GM23248 (cell line): ENCODE measurements at regions not wholly inside any gene's neighbourhood (a gene's known extent, or its start where the extent isn't known, plus 50 kb on each side); places are given as distances from the start of the nearest gene placed in this dataset.

Experiments used
- DNase-seq: peaks from one replicate; pipeline ENCODE4 v3.0.0-alpha.2; 2015
- H2AFZ ChIP-seq: fragments of 200-600 bp; sonication (generic); 2 replicates; pipeline ENCODE4 v1.6.1; 2016; ENCODE audit warnings: antibody characterized with exemption
- H3F3A ChIP-seq: fragments of 200-600 bp; sonication (generic); 2 replicates; pipeline ENCODE4 v1.6.1; 2016; ENCODE audit warnings: mild to moderate bottlenecking, antibody characterized with exemption, mixed run types; ENCODE audit not compliant: insufficient read depth
- H3K27ac ChIP-seq: fragments of 200-600 bp; sonication (generic); 2 replicates; pipeline ENCODE4 v1.5.1; 2016; ENCODE audit warnings: mild to moderate bottlenecking
- H3K27me3 ChIP-seq: fragments of 200-600 bp; sonication (generic); replicated peaks from 2 replicates; pipeline ENCODE4 v1.6.1; 2016; ENCODE audit warnings: mild to moderate bottlenecking; ENCODE audit not compliant: insufficient read depth
- H3K36me3 ChIP-seq: fragments of 200-600 bp; sonication (generic); 2 replicates; pipeline ENCODE4 v1.6.1; 2016; ENCODE audit warnings: low read depth, mild to moderate bottlenecking
- H3K4me1 ChIP-seq: fragments of 200-600 bp; sonication (generic); 2 replicates; pipeline ENCODE4 v1.6.1; 2016; ENCODE audit warnings: mild to moderate bottlenecking; ENCODE audit not compliant: insufficient read depth
- H3K4me2 ChIP-seq: fragments of 200-600 bp; sonication (generic); one replicate; pipeline ENCODE4 v1.6.1; 2016; ENCODE audit warnings: mild to moderate bottlenecking; ENCODE audit not compliant: unreplicated experiment
- H3K4me3 ChIP-seq: fragments of 200-600 bp; sonication (generic); 2 replicates; pipeline ENCODE4 v1.5.1; 2016; ENCODE audit warnings: mild to moderate bottlenecking
- H3K79me2 ChIP-seq: fragments of 200-600 bp; sonication (generic); 2 replicates; pipeline ENCODE4 v1.6.1; 2016; ENCODE audit warnings: mild to moderate bottlenecking; ENCODE audit not compliant: insufficient read depth
- H3K9ac ChIP-seq: fragments of 200-600 bp; sonication (generic); 2 replicates; pipeline ENCODE4 v1.6.1; 2016; ENCODE audit warnings: mild to moderate bottlenecking
- H3K9me2 ChIP-seq: fragments of 200-600 bp; sonication (generic); 2 replicates; pipeline ENCODE4 v1.6.1; 2016; ENCODE audit warnings: mixed run types, mild to moderate bottlenecking, moderate library complexity; ENCODE audit not compliant: insufficient read depth
- H3K9me3 ChIP-seq: fragments of 200-600 bp; sonication (generic); one replicate; pipeline ENCODE4 v1.6.1; 2017; ENCODE audit warnings: low read depth
- H4K20me1 ChIP-seq: fragments of 200-600 bp; sonication (generic); 2 replicates; pipeline ENCODE4 v1.6.0; 2016; ENCODE audit not compliant: insufficient read depth
- EZH2 ChIP-seq: fragments of 200-600 bp; sonication (generic); IDR thresholded peaks from 2 replicates; pipeline ENCODE4 v1.6.1; 2018; ENCODE audit warnings: antibody characterized with exemption, mild to moderate bottlenecking; ENCODE audit not compliant: insufficient read depth, poor library complexity, severe bottlenecking
- EZH2phosphoT487 ChIP-seq: fragments of 200-600 bp; sonication (generic); IDR thresholded peaks from 2 replicates; pipeline ENCODE4 v1.6.1; 2018; ENCODE audit warnings: antibody characterized with exemption, moderate library complexity, mild to moderate bottlenecking, low read depth; ENCODE audit not compliant: insufficient read depth
- WGBS, 2 experiments: methylation state at CpG; one replicate each; pipeline ENCODE4 v1.1.6; 2015 to 2017; ENCODE audit warnings: low lambda C conversion rate in 2 of 2, low coverage in 1 of 2; ENCODE audit errors: missing lambda C conversion rate in 2 of 2; 5-methylcytosine and 5-hydroxymethylcytosine counted together
- in situ Hi-C: fragments of 300-500 bp; cut with MboI; formaldehyde crosslinking; loops from 2 replicates; pipeline ENCODE4 v1.15.0; 2020

- Histone ChIP-seq H3K4me2 (no peak overlapping the region), H3K9me3 (no peaks in the 10 kb centered on the region), H3K27me3 (no peaks in the 10 kb centered on the region), H3K9me2 (no peaks in the 10 kb centered on the region), H3F3A (no peaks in the 10 kb centered on the region), H3K36me3 (no peaks in the 10 kb centered on the region), H2AFZ (no peak overlapping the region), H4K20me1 (no peaks in the 10 kb centered on the region), H3K79me2 (no peaks in the 10 kb centered on the region), H3K4me3 (no peak overlapping the region), H3K4me1 (no peaks in the 10 kb centered on the region), H3K27ac (no peak overlapping the region), H3K9ac (no peak overlapping the region)
- WGBS, 2 experiments = 61 to 68% methylated on average over 4 of the region's 4 CpGs
- TF ChIP-seq EZH2phosphoT487 (no peak), EZH2 (no peak)
- in situ Hi-C loops = no loop called here
- DNase-seq = no peak
Observed at GRCh38 chr1:169044971-169045370, 61.5 kb upstream of the ATP1B1 start.

- in situ Hi-C loops = no loop called here
- H4K20me1 ChIP-seq = no peaks in the 10 kb centered on the region
- H3K4me1 ChIP-seq = no peaks in the 10 kb centered on the region
- no peaks in the 10 kb centered on the region for H3K9me2 ChIP-seq
- no peaks in the 10 kb centered on the region for H3K79me2 ChIP-seq
- H3K9me3 ChIP-seq = no peaks in the 10 kb centered on the region
- no peak overlapping the region for H3K27ac ChIP-seq
- H3K9ac ChIP-seq = no peak overlapping the region
- DNase-seq = no peak
- H3K27me3 ChIP-seq = no peaks in the 10 kb centered on the region
- TF ChIP-seq EZH2phosphoT487 = no peak
- no peak for TF ChIP-seq EZH2
- H3K36me3 ChIP-seq = no peaks in the 10 kb centered on the region
- H2AFZ ChIP-seq = no peak overlapping the region
- no peak overlapping the region for H3K4me2 ChIP-seq
- no peak overlapping the region for H3K4me3 ChIP-seq
- H3F3A ChIP-seq = no peaks in the 10 kb centered on the region
- WGBS, 2 experiments = 76 to 78% methylated on average over 3 of the region's 3 CpGs
Observed at GRCh38 chr1:169046671-169047070, 59.8 kb upstream of the ATP1B1 start.

GRCh38 chr1:169047074-169047473 is 59.4 kb upstream of the ATP1B1 start:
- no peaks in the 10 kb centered on the region for H3K79me2 ChIP-seq
- no peaks in the 10 kb centered on the region for H3K9me3 ChIP-seq
- H3K4me1 ChIP-seq = no peaks in the 10 kb centered on the region
- no peak overlapping the region for H3K4me3 ChIP-seq
- in situ Hi-C loops = no loop called here
- H3K9ac ChIP-seq = no peak overlapping the region
- no peak overlapping the region for H3K27ac ChIP-seq
- TF ChIP-seq EZH2 (no peak), EZH2phosphoT487 (no peak)
- DNase-seq = no peak
- 45 to 53% methylated on average over 1 of the region's 1 CpG for WGBS, 2 experiments
- H2AFZ ChIP-seq = no peak overlapping the region
- no peaks in the 10 kb centered on the region for H4K20me1 ChIP-seq
- no peaks in the 10 kb centered on the region for H3K27me3 ChIP-seq
- H3K9me2 ChIP-seq = no peaks in the 10 kb centered on the region
- H3K4me2 ChIP-seq = no peak overlapping the region
- no peaks in the 10 kb centered on the region for H3F3A ChIP-seq
- H3K36me3 ChIP-seq = no peaks in the 10 kb centered on the region

GRCh38 chr1:169048043-169048442 is 58.4 kb upstream of the ATP1B1 start:
- WGBS, 2 experiments = 44 to 47% methylated on average over 3 of the region's 3 CpGs
- H3K27me3 ChIP-seq = no peaks in the 10 kb centered on the region
- H3K79me2 ChIP-seq = no peaks in the 10 kb centered on the region
- no peak overlapping the region for H3K4me3 ChIP-seq
- H3K4me2 ChIP-seq = no peak overlapping the region
- H3K9ac ChIP-seq = no peak overlapping the region
- in situ Hi-C loops = no loop called here
- TF ChIP-seq EZH2phosphoT487 (no peak), EZH2 (no peak)
- H3K9me2 ChIP-seq = no peaks in the 10 kb centered on the region
- H3K9me3 ChIP-seq = no peaks in the 10 kb centered on the region
- H3K27ac ChIP-seq = no peak overlapping the region
- no peaks in the 10 kb centered on the region for H3K4me1 ChIP-seq
- H2AFZ ChIP-seq = no peak overlapping the region
- no peaks in the 10 kb centered on the region for H4K20me1 ChIP-seq
- DNase-seq = no peak
- no peaks in the 10 kb centered on the region for H3K36me3 ChIP-seq
- no peaks in the 10 kb centered on the region for H3F3A ChIP-seq

GRCh38 chr1:169049258-169049938 is 57.1 kb upstream of the ATP1B1 start:
- H3F3A ChIP-seq = no peaks in the 10 kb centered on the region
- no peak overlapping the region for H2AFZ ChIP-seq
- H3K4me3 ChIP-seq = no peak overlapping the region
- no peak overlapping the region for H3K4me2 ChIP-seq
- no peaks in the 10 kb centered on the region for H3K27me3 ChIP-seq
- WGBS, 2 experiments = 12 to 13% methylated on average over 5 of the region's 5 CpGs
- no peak overlapping the region for H3K9ac ChIP-seq
- H3K9me2 ChIP-seq = no peaks in the 10 kb centered on the region
- no peak overlapping the region for H3K27ac ChIP-seq
- no peaks in the 10 kb centered on the region for H3K79me2 ChIP-seq
- H3K9me3 ChIP-seq = no peaks in the 10 kb centered on the region
- H4K20me1 ChIP-seq = no peaks in the 10 kb centered on the region
- no peaks in the 10 kb centered on the region for H3K36me3 ChIP-seq
- H3K4me1 ChIP-seq = no peaks in the 10 kb centered on the region
- no peak for TF ChIP-seq EZH2
- no peak for TF ChIP-seq EZH2phosphoT487
- no peak for DNase-seq
- in situ Hi-C loops = no loop called here
